Activated naive CD4-positive, alpha-beta T cell treated with anti-CD3 and anti-CD28 coated beads for 36 hours (primary cell): ENCODE measurements at regions not wholly inside any gene's neighbourhood (a gene's known extent, or its start where the extent isn't known, plus 50 kb on each side); places are given as distances from the start of the nearest gene placed in this dataset.
A peak's percentile ranks its signal among the peaks of the same experiment; 100 is the strongest.

Experiments used
- CTCF ChIA-PET: fragments of 350-600 bp; sonication (Branson Sonifier 250); formaldehyde crosslinking; loops from one replicate; lab custom pipeline; 2021; ENCODE audit warnings: antibody characterized with exemption; lab: Charles Lee
- DNase-seq: peaks from one replicate; pipeline ENCODE4 v3.0.0-alpha.2; 2020
- H3K27ac Mint-ChIP-seq: one replicate; pipeline ENCODE4 v1.8.0; 2021; ENCODE audit warnings: mild to moderate bottlenecking, mixed read lengths
- H3K27me3 Mint-ChIP-seq: one replicate; pipeline ENCODE4 v1.8.0; 2021; ENCODE audit warnings: low read depth, mixed read lengths
- H3K36me3 Mint-ChIP-seq: one replicate; pipeline ENCODE4 v1.8.0; 2021; ENCODE audit warnings: low read depth, mixed read lengths
- H3K4me1 Mint-ChIP-seq: one replicate; pipeline ENCODE4 v1.8.0; 2021; ENCODE audit warnings: low read depth, mixed read lengths
- H3K4me3 Mint-ChIP-seq: one replicate; pipeline ENCODE4 v1.8.0; 2021; ENCODE audit warnings: mild to moderate bottlenecking, moderate library complexity, mixed read lengths
- H3K9me3 Mint-ChIP-seq: one replicate; pipeline ENCODE4 v1.8.0; 2021; ENCODE audit warnings: mixed read lengths
- intact Hi-C: fragments of 100-400 bp; cut with micrococcal nuclease; formaldehyde crosslinking; loops from one replicate; pipeline ENCODE4 v1.15.1; 2023

DNA sequence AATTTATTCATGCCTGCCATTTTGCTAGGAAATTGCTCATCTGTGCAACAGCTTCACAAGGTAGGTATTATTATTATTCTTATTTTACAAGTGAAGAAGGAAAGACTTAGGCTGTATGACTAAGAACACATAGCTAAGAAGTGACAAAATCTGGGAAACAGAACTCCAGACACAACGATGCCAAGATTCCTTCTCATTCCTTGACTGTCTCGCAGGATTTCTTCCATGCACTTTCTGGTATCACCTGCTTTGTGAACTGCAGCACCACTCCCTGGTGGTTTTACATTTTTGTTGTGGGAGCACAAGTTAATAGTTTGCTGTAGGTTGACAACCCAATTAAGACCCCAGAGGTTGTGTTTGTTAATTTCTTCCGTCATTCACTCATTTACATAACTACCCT lies 188.5 kb downstream of the LACC1 start:
- Mint-ChIP-seq H3K4me1 (no peaks in the 10 kb centered on the region), H3K27me3 (peaks cover 18% of the 10 kb centered on the region), H3K4me3 (no peak overlapping the region), H3K36me3 (no peaks in the 10 kb centered on the region), H3K27ac (no peak overlapping the region), H3K9me3 (peaks cover 6% of the 10 kb centered on the region)
- no peak for DNase-seq
- intact Hi-C loops: no loop called here
- CTCF ChIA-PET: no interaction called here

DNA sequence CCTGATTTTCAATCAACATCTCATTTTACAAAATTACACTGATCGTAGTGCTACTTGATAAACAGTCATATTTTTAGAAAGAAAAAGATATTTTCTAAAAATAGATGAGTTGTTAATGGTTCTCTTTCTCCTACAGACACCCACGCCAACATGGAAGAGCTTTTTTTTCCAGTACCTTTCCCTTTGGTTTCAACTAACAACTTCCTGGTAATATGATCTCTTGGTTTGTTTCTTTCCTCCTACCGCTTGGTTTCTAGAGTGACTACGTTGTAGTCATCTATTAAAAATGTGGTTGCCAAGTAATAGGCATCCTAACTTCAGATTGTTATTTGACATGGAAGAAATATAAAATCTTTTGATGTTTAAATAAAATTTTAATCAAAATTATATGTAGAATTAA lies 189.0 kb downstream of the LACC1 start:
- H3K4me1 Mint-ChIP-seq: no peaks in the 10 kb centered on the region

DNA sequence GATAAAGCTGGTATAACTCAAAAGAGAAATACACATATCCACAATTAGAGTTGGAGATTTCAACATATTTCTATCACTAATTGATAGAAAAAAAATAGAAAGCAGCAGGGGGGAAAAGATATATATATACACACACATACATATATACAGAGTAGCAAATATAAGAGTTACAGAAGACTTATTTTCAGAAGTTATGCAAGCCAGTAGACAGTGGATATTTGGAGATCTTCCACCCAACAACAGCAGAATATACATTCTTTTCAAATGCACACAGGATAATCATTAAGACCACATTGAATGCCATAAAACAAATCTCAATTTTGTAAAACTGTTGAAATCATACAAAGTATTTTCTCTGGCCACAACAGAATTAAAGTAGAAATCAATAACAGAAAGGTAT lies 192.8 kb downstream of the LACC1 start:
- Mint-ChIP-seq H3K27me3 (peaks cover 14% of the 10 kb centered on the region), H3K4me1 (no peaks in the 10 kb centered on the region), H3K9me3 (peaks cover 6% of the 10 kb centered on the region), H3K4me3 (no peak overlapping the region), H3K36me3 (no peaks in the 10 kb centered on the region), H3K27ac (no peak overlapping the region)
- intact Hi-C loops: no loop called here
- DNase-seq: no peak
- CTCF ChIA-PET: no interaction called here

More for the DNA sequence above, 189.0 kb downstream of the LACC1 start:
- Mint-ChIP-seq H3K9me3 (peaks cover 6% of the 10 kb centered on the region), H3K27me3 (peaks cover 18% of the 10 kb centered on the region), H3K27ac (no peak overlapping the region), H3K36me3 (no peaks in the 10 kb centered on the region), H3K4me3 (no peak overlapping the region)
- intact Hi-C loops: no loop called here
- DNase-seq: no peak
- CTCF ChIA-PET: no interaction called here

DNA sequence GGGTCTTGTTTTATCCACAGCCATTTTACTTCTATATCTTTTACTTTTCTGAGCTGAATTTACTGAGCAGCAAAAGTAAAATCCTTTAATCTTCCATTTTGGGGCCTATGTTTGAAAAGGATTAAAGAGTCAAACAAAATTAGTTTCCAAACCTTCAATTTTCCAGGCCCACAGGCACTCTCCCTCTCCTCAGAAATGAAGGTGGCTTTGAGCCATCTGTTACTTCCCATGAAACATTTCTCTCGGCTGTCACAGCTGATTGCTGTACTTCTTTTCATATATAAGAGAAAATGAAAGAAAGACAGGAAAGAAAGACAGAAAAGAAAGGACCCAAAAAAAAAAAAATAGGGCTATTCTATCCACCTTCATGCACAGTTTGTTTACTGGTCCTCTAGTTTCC lies 194.9 kb downstream of the LACC1 start:
- DNase-seq: no peak
- Mint-ChIP-seq H3K9me3 (peaks cover 6% of the 10 kb centered on the region), H3K27me3 (peaks cover 2% of the 10 kb centered on the region), H3K36me3 (no peaks in the 10 kb centered on the region), H3K4me3 (no peak overlapping the region), H3K27ac (no peak overlapping the region), H3K4me1 (no peaks in the 10 kb centered on the region)
- intact Hi-C loops: no loop called here
- CTCF ChIA-PET: interaction anchor here (0.7 to 0.9 kb wide), 2 partner anchors 26 to 1707 kb away, joined by 3 read pairs; no protein-coding TSS in a partner anchor

DNA sequence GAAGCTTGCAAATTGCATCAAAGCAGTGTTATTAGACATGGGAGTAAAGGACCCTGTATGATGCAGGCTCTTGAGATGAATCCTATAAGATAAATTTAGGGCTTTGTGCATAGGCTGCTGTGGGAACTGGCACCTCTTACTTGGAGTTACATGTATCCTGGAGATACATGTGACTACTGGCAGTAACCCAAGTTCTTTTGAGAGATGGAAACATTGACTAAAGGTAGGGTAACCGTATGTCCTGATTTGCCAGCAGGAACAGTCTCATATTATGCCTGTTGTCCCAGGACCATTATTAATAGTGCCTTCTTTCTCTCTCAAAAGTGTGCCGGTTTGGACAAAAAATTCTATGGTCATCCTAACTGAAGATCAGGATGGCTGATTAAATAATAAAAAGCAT lies 195.4 kb downstream of the LACC1 start:
- no peaks in the 10 kb centered on the region for H3K4me1 Mint-ChIP-seq
- DNase-seq: no peak
- H3K36me3 Mint-ChIP-seq: no peaks in the 10 kb centered on the region
- H3K9me3 Mint-ChIP-seq: peaks cover 6% of the 10 kb centered on the region
- no peak overlapping the region for H3K4me3 Mint-ChIP-seq
- H3K27me3 Mint-ChIP-seq: peaks cover 2% of the 10 kb centered on the region
- intact Hi-C loops: no loop called here
- CTCF ChIA-PET: interaction anchor here (0.9 kb wide), 1 partner anchor 27 kb away, joined by 3 read pairs; no protein-coding TSS in a partner anchor
- no peak overlapping the region for H3K27ac Mint-ChIP-seq

DNA sequence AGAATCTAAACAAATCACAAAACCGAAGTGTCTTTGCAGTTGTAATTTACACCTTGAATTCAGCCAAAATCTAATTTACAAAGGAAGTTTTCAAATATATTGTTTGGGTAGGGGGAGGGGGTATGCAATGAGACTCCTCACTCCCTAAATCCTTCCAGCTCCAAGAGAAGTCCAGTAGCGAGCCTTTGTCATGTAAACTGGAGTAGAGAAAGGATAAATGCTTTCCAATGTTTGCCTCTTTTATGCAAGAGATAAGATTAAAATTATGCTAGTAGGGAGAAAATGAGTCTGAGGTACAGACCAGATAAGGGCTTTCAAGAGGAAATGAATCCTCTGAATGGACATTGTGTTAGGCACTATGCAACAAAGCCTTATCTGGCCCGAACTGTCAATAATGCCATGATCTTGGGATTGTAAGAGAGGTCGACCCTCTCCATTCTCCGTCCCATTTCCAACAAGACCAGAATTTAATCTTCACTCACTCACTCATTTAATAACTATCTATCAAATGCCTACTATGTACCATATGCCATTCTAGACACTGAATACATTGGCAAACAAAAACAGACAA lies 199.2 kb downstream of the LACC1 start:
- Mint-ChIP-seq H3K27ac (no peak overlapping the region), H3K4me1 (peaks cover 2% of the 10 kb centered on the region), H3K4me3 (no peak overlapping the region), H3K36me3 (no peaks in the 10 kb centered on the region), H3K9me3 (peaks cover 10% of the 10 kb centered on the region), H3K27me3 (peaks cover 2% of the 10 kb centered on the region)
- no peak for DNase-seq
- intact Hi-C loops: no loop called here
- CTCF ChIA-PET: no interaction called here

DNA sequence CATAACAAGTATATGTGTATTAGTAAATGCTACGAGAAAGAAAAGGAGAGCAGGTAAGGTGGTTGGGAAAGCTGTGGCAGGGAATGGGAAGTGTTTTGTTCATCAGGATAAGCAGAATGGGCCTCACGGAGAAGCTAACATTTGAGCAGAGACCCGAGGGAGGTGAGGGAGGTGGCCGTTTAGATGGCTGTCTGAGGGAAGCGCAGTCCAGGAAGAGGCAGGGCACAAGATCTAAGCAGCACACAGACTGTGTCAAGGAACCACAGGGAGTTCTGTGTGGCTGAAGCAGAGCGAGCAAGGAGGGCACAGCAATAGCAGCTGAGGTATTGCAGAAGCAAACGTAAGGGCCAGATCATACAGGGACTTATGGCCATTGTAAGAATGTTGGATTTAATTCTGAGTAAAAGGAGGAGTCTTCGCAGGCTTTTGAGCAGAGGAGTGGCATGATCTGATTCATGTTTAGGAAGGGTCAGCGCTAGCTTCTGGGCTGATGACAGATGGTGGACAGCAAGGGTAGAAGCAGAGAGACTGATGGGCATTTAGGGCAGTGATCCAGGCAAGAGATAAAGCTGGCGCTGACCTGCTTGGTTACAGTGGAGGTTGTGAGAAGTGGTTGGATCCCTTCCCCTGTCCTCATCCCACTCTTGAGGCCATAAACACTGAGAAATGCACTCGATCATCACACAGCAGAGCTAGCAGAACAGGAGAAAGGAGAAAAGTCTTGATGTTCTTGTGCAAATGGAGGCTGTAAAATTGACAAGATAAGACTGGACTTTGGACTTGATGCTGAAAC lies 199.9 kb downstream of the LACC1 start:
- Mint-ChIP-seq H3K36me3 (no peaks in the 10 kb centered on the region), H3K4me1 (peaks cover 2% of the 10 kb centered on the region), H3K9me3 (peaks cover 10% of the 10 kb centered on the region), H3K27me3 (peaks cover 2% of the 10 kb centered on the region), H3K4me3 (no peak overlapping the region), H3K27ac (no peak overlapping the region)
- intact Hi-C loops: no loop called here
- DNase-seq: no peak
- CTCF ChIA-PET: no interaction called here

DNA sequence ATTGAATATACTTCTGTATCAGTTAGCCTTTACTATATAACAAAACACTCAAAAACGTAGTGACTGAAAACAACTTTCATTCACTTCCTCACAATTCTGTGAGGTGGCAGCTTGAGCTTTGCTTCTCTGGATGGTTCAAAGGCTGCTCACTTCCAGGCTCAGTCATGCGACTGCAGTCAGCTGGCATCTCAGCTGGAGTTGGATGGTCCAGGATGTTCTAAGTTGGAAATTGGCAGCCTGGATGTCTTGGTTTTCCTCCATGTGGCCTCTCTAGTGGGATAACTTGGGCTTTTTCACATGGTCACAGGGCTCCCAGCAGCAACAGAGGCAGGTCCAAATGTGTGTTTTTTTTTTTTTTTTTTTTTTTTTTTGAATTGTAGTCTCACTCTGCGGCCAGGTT lies 204.4 kb downstream of the LACC1 start:
- H3K4me1 Mint-ChIP-seq: peaks cover 15% of the 10 kb centered on the region

DNA sequence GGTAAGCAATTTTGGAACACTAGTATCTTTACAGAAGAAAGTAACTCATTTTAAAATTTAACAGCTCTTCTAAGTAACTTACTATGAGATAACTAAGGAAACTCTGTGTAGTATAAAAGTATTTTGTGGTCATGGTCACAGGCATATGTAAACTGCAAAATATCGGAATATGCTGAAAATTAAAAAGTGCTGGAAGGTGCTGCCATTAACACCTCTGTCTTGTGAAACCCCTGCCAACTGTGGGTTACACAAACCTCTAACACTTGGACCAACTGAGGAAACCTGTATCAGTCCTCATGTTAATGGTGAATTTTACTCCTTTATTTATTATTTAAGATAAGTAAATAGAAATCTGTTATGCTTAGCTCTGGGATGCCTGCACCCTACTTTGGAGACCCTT lies 206.7 kb downstream of the LACC1 start:
- intact Hi-C loops: no loop called here
- Mint-ChIP-seq H3K4me1 (peaks cover 24% of the 10 kb centered on the region), H3K9me3 (peaks cover 10% of the 10 kb centered on the region), H3K36me3 (no peaks in the 10 kb centered on the region), H3K4me3 (no peak overlapping the region), H3K27me3 (no peaks in the 10 kb centered on the region), H3K27ac (no peak overlapping the region)
- DNase-seq: no peak
- CTCF ChIA-PET: no interaction called here

More for the DNA sequence above, 204.4 kb downstream of the LACC1 start:
- peaks cover 10% of the 10 kb centered on the region for H3K9me3 Mint-ChIP-seq
- H3K4me3 Mint-ChIP-seq: no peak overlapping the region
- DNase-seq: no peak
- H3K27me3 Mint-ChIP-seq: no peaks in the 10 kb centered on the region
- CTCF ChIA-PET: no interaction called here
- intact Hi-C loops: no loop called here
- H3K27ac Mint-ChIP-seq: no peak overlapping the region
- no peaks in the 10 kb centered on the region for H3K36me3 Mint-ChIP-seq

DNA sequence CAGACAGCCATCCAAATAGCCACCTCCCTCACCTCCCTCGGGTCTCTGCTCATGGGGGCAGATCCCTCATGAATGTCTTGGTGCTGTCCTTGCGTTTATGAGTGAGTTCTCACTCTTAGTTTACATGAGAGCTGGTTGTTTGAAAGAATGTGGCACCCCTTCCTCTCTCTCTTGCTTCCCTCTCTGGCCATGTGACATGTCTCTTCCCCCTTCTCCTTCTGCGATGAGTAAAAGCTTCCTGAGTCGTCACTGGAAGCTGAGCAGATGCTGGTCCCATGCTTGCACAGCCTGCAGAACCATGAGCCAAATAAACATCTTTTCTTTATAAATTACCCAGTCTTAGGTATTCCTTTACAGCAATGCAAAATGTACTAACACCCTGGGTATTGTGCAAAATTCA lies 208.7 kb downstream of the LACC1 start:
- H3K27me3 Mint-ChIP-seq: no peaks in the 10 kb centered on the region
- peaks cover 26% of the 10 kb centered on the region for H3K4me1 Mint-ChIP-seq
- DNase-seq: no peak
- CTCF ChIA-PET: no interaction called here
- no peaks in the 10 kb centered on the region for H3K9me3 Mint-ChIP-seq
- H3K36me3 Mint-ChIP-seq: no peaks in the 10 kb centered on the region
- no peak overlapping the region for H3K27ac Mint-ChIP-seq
- intact Hi-C loops: no loop called here
- no peak overlapping the region for H3K4me3 Mint-ChIP-seq

DNA sequence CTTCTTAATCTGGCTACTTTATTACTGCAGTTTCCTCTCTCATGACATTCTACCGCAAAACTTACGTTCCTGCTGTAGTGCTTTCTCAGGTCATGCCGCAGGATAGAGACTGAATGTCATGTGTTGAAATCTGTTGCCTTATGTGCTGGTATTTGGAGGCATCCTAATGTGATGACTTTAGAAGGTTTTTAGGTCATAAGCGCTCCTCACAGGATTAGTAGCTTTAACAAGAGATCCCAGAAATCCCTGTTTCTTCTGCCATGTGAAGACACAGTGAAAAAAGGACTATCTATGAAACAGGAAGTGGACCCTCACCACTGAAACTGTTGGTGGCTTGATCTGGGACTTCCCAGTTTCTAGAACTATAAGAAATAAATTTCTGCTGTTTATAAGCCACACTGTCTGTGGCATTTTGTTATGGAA lies 209.3 kb downstream of the LACC1 start:
- intact Hi-C loops: no loop called here
- H3K27me3 Mint-ChIP-seq: no peaks in the 10 kb centered on the region
- H3K9me3 Mint-ChIP-seq: no peaks in the 10 kb centered on the region
- no peak overlapping the region for H3K27ac Mint-ChIP-seq
- H3K36me3 Mint-ChIP-seq: no peaks in the 10 kb centered on the region
- H3K4me3 Mint-ChIP-seq: no peak overlapping the region
- H3K4me1 Mint-ChIP-seq: peaks cover 26% of the 10 kb centered on the region
- CTCF ChIA-PET: no interaction called here
- DNase-seq: peak; percentile 26

DNA sequence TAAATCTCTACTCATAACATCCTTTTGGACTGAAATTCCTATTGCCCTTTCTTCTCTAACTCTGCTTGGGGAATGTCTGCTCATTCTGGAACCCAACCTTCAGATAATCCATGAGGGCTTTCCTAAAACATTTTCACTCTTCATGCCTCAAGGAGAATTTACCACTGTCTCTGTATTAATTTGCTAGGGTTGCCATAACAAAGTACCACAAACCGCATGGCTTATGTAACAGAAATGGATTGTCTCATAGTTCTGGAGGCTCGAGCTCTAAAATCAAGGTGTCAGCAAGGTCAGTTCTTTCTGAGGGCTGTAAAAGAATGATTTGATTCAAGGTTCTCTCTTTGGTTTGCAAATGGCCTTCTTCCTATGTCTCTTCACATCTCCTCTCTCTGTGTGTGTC lies 209.7 kb downstream of the LACC1 start:
- H3K4me1 Mint-ChIP-seq: peaks cover 26% of the 10 kb centered on the region
- no peaks in the 10 kb centered on the region for H3K36me3 Mint-ChIP-seq
- CTCF ChIA-PET: no interaction called here
- H3K4me3 Mint-ChIP-seq: no peak overlapping the region
- no peaks in the 10 kb centered on the region for H3K27me3 Mint-ChIP-seq
- intact Hi-C loops: no loop called here
- no peak for DNase-seq
- no peaks in the 10 kb centered on the region for H3K9me3 Mint-ChIP-seq
- no peak overlapping the region for H3K27ac Mint-ChIP-seq
